GM23338 (cell line): ENCODE measurements at regions not wholly inside any gene's neighbourhood (a gene's known extent, or its start where the extent isn't known, plus 50 kb on each side); places are given as distances from the start of the nearest gene placed in this dataset.

Experiments
- ATAC-seq: fragments of 200-7000 bp; cut with Tn5 transposase; 3 replicates; pipeline ENCODE4 v1.9.1; 2020
- DNase-seq: peaks from one replicate; pipeline ENCODE4 v3.0.0-alpha.2; 2015; ENCODE audit warnings: low spot score
- H2AFZ ChIP-seq: fragments of 200-600 bp; sonication (generic); 2 replicates; pipeline ENCODE4 v1.8.0; 2016; ENCODE audit warnings: antibody characterized with exemption, mild to moderate bottlenecking, moderate library complexity
- H3F3A ChIP-seq: fragments of 200-600 bp; sonication (generic); replicated peaks from 2 replicates; pipeline ENCODE4 v1.8.0; 2017; ENCODE audit warnings: antibody characterized with exemption, mixed run types, low read depth
- H3K27ac ChIP-seq: fragments of 200-600 bp; sonication (generic); 2 replicates; pipeline ENCODE4 v1.6.1; 2016; ENCODE audit warnings: low read depth
- H3K27me3 ChIP-seq: fragments of 200-600 bp; sonication (generic); 2 replicates; pipeline ENCODE4 v1.8.0; 2016; ENCODE audit warnings: mild to moderate bottlenecking, mixed run types, moderate library complexity; ENCODE audit not compliant: insufficient read depth
- H3K36me3 ChIP-seq: fragments of 200-600 bp; sonication (generic); 2 replicates; pipeline ENCODE4 v1.8.0; 2016; ENCODE audit warnings: mild to moderate bottlenecking; ENCODE audit not compliant: insufficient read depth
- H3K4me1 ChIP-seq: fragments of 200-600 bp; sonication (generic); 2 replicates; pipeline ENCODE4 v1.8.0; 2016; ENCODE audit warnings: mild to moderate bottlenecking, moderate library complexity; ENCODE audit not compliant: insufficient read depth
- H3K4me2 ChIP-seq: fragments of 200-600 bp; sonication (generic); 2 replicates; pipeline ENCODE4 v1.7.1; 2017; ENCODE audit warnings: mixed run types
- H3K4me3 ChIP-seq: fragments of 200-600 bp; sonication (generic); 2 replicates; pipeline ENCODE4 v1.6.1; 2016; ENCODE audit warnings: mixed run types
- H3K79me2 ChIP-seq: fragments of 200-600 bp; sonication (generic); replicated peaks from 2 replicates; pipeline ENCODE4 v1.8.0; 2017; ENCODE audit warnings: mild to moderate bottlenecking; ENCODE audit not compliant: insufficient read depth
- H3K9me2 ChIP-seq: fragments of 200-600 bp; sonication (generic); 2 replicates; pipeline ENCODE4 v1.8.0; 2017; ENCODE audit not compliant: insufficient read depth
- H4K20me1 ChIP-seq: fragments of 200-600 bp; sonication (generic); replicated peaks from 2 replicates; pipeline ENCODE4 v1.8.0; 2017; ENCODE audit warnings: mild to moderate bottlenecking; ENCODE audit not compliant: insufficient read depth
- H3K27ac Mint-ChIP-seq: 2 replicates; pipeline ENCODE4 v1.8.0; 2020; ENCODE audit warnings: inconsistent platforms, mild to moderate bottlenecking, moderate library complexity, mixed read lengths
- H3K27me3 Mint-ChIP-seq: 3 replicates; pipeline ENCODE4 v1.8.0; 2022; ENCODE audit warnings: low read depth, mild to moderate bottlenecking, moderate library complexity, mixed read lengths, inconsistent platforms; ENCODE audit not compliant: insufficient read depth, poor library complexity
- H3K36me3 Mint-ChIP-seq: 3 replicates; pipeline ENCODE4 v1.8.0; 2021; ENCODE audit warnings: low read depth, mild to moderate bottlenecking, inconsistent platforms, moderate library complexity, mixed read lengths
- H3K4me1 Mint-ChIP-seq: 3 replicates; pipeline ENCODE4 v1.8.0; 2020; ENCODE audit warnings: mild to moderate bottlenecking, inconsistent platforms, mixed read lengths
- H3K4me3 Mint-ChIP-seq: 3 replicates; pipeline ENCODE4 v1.8.0; 2021; ENCODE audit warnings: moderate library complexity, mild to moderate bottlenecking, inconsistent platforms, mixed read lengths
- H3K9me3 Mint-ChIP-seq: 3 replicates; pipeline ENCODE4 v1.8.0; 2020; ENCODE audit warnings: moderate library complexity, mild to moderate bottlenecking, inconsistent platforms, mixed read lengths
- CREB1 ChIP-seq: fragments of 250-450 bp; sonication (Bioruptor Pico); IDR thresholded peaks from 2 replicates; pipeline ENCODE4 v1.5.0; 2020; ENCODE audit warnings: low read depth, mild to moderate bottlenecking, moderate library complexity
- EZH2 ChIP-seq: fragments of 200-600 bp; sonication (generic); IDR thresholded peaks from one replicate; pipeline ENCODE4 v1.8.0; 2017; ENCODE audit warnings: antibody characterized with exemption, mild to moderate bottlenecking, low read depth; ENCODE audit not compliant: unreplicated experiment
- EZH2phosphoT487 ChIP-seq: fragments of 200-600 bp; sonication (generic); IDR thresholded peaks from one replicate; pipeline ENCODE4 v1.8.1; 2018; ENCODE audit warnings: antibody characterized with exemption; ENCODE audit not compliant: unreplicated experiment
- JUNB ChIP-seq: IDR thresholded peaks from one replicate; pipeline ENCODE4 v1.6.1; 2016; ENCODE audit warnings: antibody characterized with exemption; ENCODE audit not compliant: unreplicated experiment
- NANOG ChIP-seq: IDR thresholded peaks from 2 replicates; pipeline ENCODE4 v1.6.1; 2016; ENCODE audit warnings: antibody characterized with exemption, borderline replicate concordance
- POLR2AphosphoS5 ChIP-seq: IDR thresholded peaks from 2 replicates; pipeline ENCODE4 v1.6.1; 2016; ENCODE audit warnings: antibody characterized with exemption, low read depth
- STAT1 ChIP-seq: IDR thresholded peaks from one replicate; pipeline ENCODE4 v1.6.1; 2016; ENCODE audit warnings: antibody characterized with exemption; ENCODE audit not compliant: unreplicated experiment
- ZNF114 ChIP-seq: fragments of 250-450 bp; sonication (Bioruptor Pico); IDR thresholded peaks from 2 replicates; pipeline ENCODE4 v1.5.0; 2020; ENCODE audit warnings: mild to moderate bottlenecking, moderate library complexity
- ZNF331 ChIP-seq: fragments of 250-450 bp; sonication (Bioruptor Pico); IDR thresholded peaks from 2 replicates; pipeline ENCODE4 v1.5.0; 2020; ENCODE audit warnings: low read depth, mild to moderate bottlenecking, moderate library complexity
- TF ChIP-seq, protein P1 (sequence below): IDR thresholded peaks from one replicate; pipeline ENCODE4 v1.6.1; 2018; ENCODE audit warnings: antibody characterized with exemption; ENCODE audit not compliant: unreplicated experiment
- TF ChIP-seq, protein P2 (sequence below): fragments of 250-450 bp; sonication (Bioruptor Pico); IDR thresholded peaks from 2 replicates; pipeline ENCODE4 v1.5.0; 2020; ENCODE audit warnings: mild to moderate bottlenecking, moderate library complexity
- TF ChIP-seq, protein P3 (sequence below): IDR thresholded peaks from 2 replicates; pipeline ENCODE4 v1.6.1; 2016; ENCODE audit warnings: antibody characterized with exemption
- TF ChIP-seq, protein P4 (sequence below), 2 experiments: fragments of 200-600 bp in 1 of 2; sonication (generic) in 1 of 2; conservative IDR thresholded peaks; 2 replicates each; pipeline versions ENCODE4 v1.5.1 to v1.6.1; 2016 to 2017; ENCODE audit warnings: antibody characterized with exemption in 2 of 2, low read depth in 2 of 2, mild to moderate bottlenecking in 2 of 2, moderate library complexity in 1 of 2

DNA sequence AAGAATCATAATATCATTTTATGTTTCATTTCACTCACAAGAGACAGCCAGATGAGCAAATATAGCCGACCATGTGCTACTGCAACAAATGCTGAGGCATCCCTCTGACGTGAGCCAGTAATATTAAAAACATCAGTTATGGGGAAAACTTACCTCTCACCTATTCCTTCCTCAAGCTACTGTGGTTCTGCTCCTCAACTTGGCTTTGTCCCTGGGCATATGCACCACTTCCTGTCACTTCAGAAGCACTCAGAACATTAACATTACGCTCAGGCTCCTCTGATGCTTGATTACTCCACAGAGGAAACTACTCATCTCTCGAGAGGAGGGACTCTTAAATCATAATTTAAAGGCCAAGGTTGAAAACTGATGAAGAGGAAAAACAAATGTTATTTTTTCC is 457.0 kb upstream of the ALCAM start:
- Histone ChIP-seq H3F3A (no peaks in the 10 kb centered on the region), H3K79me2 (no peaks in the 10 kb centered on the region), H3K4me1 (no peaks in the 10 kb centered on the region; the same call in 1 of the 2 replicates), H3K4me2 (no peak overlapping the region), H3K27ac (no peak overlapping the region), H3K9me2 (no peaks in the 10 kb centered on the region), H2AFZ (peak overlapping the region; percentile 74; the same call in 1 of the 2 replicates), H3K36me3 (no peaks in the 10 kb centered on the region), H3K27me3 (no peaks in the 10 kb centered on the region), H4K20me1 (no peaks in the 10 kb centered on the region), H3K4me3 (no peak overlapping the region)
- Mint-ChIP-seq H3K4me3 (no peak overlapping the region), H3K27ac (no peak overlapping the region), H3K27me3 (no peaks in the 10 kb centered on the region), H3K36me3 (peaks cover 6% of the 10 kb centered on the region; the same call in 2 of the 3 replicates), H3K9me3 (peaks cover 8% of the 10 kb centered on the region), H3K4me1 (peaks cover 10% of the 10 kb centered on the region; the same call in 2 of the 3 replicates)
- TF ChIP-seq, protein P1, sequence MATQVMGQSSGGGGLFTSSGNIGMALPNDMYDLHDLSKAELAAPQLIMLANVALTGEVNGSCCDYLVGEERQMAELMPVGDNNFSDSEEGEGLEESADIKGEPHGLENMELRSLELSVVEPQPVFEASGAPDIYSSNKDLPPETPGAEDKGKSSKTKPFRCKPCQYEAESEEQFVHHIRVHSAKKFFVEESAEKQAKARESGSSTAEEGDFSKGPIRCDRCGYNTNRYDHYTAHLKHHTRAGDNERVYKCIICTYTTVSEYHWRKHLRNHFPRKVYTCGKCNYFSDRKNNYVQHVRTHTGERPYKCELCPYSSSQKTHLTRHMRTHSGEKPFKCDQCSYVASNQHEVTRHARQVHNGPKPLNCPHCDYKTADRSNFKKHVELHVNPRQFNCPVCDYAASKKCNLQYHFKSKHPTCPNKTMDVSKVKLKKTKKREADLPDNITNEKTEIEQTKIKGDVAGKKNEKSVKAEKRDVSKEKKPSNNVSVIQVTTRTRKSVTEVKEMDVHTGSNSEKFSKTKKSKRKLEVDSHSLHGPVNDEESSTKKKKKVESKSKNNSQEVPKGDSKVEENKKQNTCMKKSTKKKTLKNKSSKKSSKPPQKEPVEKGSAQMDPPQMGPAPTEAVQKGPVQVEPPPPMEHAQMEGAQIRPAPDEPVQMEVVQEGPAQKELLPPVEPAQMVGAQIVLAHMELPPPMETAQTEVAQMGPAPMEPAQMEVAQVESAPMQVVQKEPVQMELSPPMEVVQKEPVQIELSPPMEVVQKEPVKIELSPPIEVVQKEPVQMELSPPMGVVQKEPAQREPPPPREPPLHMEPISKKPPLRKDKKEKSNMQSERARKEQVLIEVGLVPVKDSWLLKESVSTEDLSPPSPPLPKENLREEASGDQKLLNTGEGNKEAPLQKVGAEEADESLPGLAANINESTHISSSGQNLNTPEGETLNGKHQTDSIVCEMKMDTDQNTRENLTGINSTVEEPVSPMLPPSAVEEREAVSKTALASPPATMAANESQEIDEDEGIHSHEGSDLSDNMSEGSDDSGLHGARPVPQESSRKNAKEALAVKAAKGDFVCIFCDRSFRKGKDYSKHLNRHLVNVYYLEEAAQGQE = no peak
- TF ChIP-seq, protein P2, sequence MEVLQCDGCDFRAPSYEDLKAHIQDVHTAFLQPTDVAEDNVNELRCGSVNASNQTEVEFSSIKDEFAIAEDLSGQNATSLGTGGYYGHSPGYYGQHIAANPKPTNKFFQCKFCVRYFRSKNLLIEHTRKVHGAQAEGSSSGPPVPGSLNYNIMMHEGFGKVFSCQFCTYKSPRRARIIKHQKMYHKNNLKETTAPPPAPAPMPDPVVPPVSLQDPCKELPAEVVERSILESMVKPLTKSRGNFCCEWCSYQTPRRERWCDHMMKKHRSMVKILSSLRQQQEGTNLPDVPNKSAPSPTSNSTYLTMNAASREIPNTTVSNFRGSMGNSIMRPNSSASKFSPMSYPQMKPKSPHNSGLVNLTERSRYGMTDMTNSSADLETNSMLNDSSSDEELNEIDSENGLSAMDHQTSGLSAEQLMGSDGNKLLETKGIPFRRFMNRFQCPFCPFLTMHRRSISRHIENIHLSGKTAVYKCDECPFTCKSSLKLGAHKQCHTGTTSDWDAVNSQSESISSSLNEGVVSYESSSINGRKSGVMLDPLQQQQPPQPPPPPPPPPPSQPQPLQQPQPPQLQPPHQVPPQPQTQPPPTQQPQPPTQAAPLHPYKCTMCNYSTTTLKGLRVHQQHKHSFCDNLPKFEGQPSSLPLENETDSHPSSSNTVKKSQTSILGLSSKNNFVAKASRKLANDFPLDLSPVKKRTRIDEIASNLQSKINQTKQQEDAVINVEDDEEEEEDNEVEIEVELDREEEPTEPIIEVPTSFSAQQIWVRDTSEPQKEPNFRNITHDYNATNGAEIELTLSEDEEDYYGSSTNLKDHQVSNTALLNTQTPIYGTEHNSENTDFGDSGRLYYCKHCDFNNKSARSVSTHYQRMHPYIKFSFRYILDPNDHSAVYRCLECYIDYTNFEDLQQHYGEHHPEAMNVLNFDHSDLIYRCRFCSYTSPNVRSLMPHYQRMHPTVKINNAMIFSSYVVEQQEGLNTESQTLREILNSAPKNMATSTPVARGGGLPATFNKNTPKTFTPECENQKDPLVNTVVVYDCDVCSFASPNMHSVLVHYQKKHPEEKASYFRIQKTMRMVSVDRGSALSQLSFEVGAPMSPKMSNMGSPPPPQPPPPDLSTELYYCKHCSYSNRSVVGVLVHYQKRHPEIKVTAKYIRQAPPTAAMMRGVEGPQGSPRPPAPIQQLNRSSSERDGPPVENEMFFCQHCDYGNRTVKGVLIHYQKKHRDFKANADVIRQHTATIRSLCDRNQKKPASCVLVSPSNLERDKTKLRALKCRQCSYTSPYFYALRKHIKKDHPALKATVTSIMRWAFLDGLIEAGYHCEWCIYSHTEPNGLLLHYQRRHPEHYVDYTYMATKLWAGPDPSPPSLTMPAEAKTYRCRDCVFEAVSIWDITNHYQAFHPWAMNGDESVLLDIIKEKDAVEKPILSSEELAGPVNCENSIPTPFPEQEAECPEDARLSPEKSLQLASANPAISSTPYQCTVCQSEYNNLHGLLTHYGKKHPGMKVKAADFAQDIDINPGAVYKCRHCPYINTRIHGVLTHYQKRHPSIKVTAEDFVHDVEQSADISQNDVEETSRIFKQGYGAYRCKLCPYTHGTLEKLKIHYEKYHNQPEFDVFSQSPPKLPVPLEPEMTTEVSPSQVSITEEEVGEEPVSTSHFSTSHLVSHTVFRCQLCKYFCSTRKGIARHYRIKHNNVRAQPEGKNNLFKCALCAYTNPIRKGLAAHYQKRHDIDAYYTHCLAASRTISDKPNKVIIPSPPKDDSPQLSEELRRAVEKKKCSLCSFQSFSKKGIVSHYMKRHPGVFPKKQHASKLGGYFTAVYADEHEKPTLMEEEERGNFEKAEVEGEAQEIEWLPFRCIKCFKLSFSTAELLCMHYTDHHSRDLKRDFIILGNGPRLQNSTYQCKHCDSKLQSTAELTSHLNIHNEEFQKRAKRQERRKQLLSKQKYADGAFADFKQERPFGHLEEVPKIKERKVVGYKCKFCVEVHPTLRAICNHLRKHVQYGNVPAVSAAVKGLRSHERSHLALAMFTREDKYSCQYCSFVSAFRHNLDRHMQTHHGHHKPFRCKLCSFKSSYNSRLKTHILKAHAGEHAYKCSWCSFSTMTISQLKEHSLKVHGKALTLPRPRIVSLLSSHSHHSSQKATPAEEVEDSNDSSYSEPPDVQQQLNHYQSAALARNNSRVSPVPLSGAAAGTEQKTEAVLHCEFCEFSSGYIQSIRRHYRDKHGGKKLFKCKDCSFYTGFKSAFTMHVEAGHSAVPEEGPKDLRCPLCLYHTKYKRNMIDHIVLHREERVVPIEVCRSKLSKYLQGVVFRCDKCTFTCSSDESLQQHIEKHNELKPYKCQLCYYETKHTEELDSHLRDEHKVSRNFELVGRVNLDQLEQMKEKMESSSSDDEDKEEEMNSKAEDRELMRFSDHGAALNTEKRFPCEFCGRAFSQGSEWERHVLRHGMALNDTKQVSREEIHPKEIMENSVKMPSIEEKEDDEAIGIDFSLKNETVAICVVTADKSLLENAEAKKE = no peak
- TF ChIP-seq ZNF114 (CRISPR knock-in tag) (no peak), ZNF331 (CRISPR knock-in tag) (no peak), NANOG (no peak), POLR2AphosphoS5 (no peak), JUNB (no peak), EZH2 (no peak), EZH2phosphoT487 (no peak), STAT1 (no peak), CREB1 (CRISPR knock-in tag) (no peak)
- TF ChIP-seq, protein P3, sequence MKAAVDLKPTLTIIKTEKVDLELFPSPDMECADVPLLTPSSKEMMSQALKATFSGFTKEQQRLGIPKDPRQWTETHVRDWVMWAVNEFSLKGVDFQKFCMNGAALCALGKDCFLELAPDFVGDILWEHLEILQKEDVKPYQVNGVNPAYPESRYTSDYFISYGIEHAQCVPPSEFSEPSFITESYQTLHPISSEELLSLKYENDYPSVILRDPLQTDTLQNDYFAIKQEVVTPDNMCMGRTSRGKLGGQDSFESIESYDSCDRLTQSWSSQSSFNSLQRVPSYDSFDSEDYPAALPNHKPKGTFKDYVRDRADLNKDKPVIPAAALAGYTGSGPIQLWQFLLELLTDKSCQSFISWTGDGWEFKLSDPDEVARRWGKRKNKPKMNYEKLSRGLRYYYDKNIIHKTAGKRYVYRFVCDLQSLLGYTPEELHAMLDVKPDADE = no peak
- TF ChIP-seq, protein P4, sequence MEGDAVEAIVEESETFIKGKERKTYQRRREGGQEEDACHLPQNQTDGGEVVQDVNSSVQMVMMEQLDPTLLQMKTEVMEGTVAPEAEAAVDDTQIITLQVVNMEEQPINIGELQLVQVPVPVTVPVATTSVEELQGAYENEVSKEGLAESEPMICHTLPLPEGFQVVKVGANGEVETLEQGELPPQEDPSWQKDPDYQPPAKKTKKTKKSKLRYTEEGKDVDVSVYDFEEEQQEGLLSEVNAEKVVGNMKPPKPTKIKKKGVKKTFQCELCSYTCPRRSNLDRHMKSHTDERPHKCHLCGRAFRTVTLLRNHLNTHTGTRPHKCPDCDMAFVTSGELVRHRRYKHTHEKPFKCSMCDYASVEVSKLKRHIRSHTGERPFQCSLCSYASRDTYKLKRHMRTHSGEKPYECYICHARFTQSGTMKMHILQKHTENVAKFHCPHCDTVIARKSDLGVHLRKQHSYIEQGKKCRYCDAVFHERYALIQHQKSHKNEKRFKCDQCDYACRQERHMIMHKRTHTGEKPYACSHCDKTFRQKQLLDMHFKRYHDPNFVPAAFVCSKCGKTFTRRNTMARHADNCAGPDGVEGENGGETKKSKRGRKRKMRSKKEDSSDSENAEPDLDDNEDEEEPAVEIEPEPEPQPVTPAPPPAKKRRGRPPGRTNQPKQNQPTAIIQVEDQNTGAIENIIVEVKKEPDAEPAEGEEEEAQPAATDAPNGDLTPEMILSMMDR (conservative IDR thresholded peaks at IDR 0.05; ENCODE audit: low read depth in 2 of 2) = no peak
- DNase-seq (no peak), ATAC-seq (no peak)
